T-cell (primary cell): ENCODE measurements at regions not wholly inside any gene's neighbourhood (a gene's known extent, or its start where the extent isn't known, plus 50 kb on each side); places are given as distances from the start of the nearest gene placed in this dataset.
"Not testable (repeated sequence)": the region's sequence is repeated elsewhere in the genome, so short reads cannot be mapped to it uniquely, and the experiment has no call there.

Experiments
- ATAC-seq, 4 experiments: fragments of 200-7000 bp in 3 of 4; fragments of 150-1000 bp in 1 of 4; cut with Tn5 transposase; replicated peaks in 1 of 4; 1 replicate in 3 of 4; 2 replicates in 1 of 4; pipeline ENCODE4 v1.10.0; 2021; ENCODE audit warnings: moderate library complexity in 3 of 4, mild to moderate bottlenecking in 2 of 4, moderate number of reproducible peaks in 1 of 4
- CTCF ChIA-PET, 2 donors: fragments of 300-600 bp; sonication (Branson Sonifier 250); formaldehyde crosslinking; loops; one replicate each; lab custom pipeline; 2022; ENCODE audit warnings: antibody characterized with exemption in 2 of 2; lab: Charles Lee
- POLR2A ChIA-PET, 2 donors: fragments of 300-600 bp; sonication (Branson Sonifier 250); formaldehyde crosslinking; loops; one replicate each; lab custom pipeline; 2022; ENCODE audit warnings: antibody characterized with exemption in 2 of 2; lab: Charles Lee
- DNase-seq, 35 experiments: peaks; one replicate each; pipeline versions ENCODE4 v3.0.0 to v3.0.0-alpha.2; 2013 to 2023
- H3K27ac ChIP-seq: one replicate; pipeline ENCODE4 v1.5.1; 2013; ENCODE audit warnings: low read length
- H3K27me3 ChIP-seq, 2 experiments: replicated peaks in 1 of 2; 1 replicate in 1 of 2; 2 replicates in 1 of 2; pipeline versions ENCODE4 v1.6.1 to v1.7.0; 2013; ENCODE audit warnings: low read length in 1 of 2, mixed read lengths in 1 of 2; ENCODE audit not compliant: control insufficient read depth in 2 of 2, insufficient read depth in 2 of 2; ENCODE audit errors: extremely low read depth in 1 of 2
- H3K36me3 ChIP-seq, 2 donors: 1 replicate in 1 of 2; 2 replicates in 1 of 2; pipeline versions ENCODE4 v1.6.1 to v1.7.0; 2013; ENCODE audit warnings: low read length in 1 of 2; ENCODE audit not compliant: control insufficient read depth in 2 of 2, insufficient read depth in 1 of 2; ENCODE audit errors: extremely low read depth in 1 of 2
- H3K4me1 ChIP-seq, 2 experiments: 1 replicate in 1 of 2; 2 replicates in 1 of 2; pipeline versions ENCODE4 v1.6.1 to v1.7.0; 2013; ENCODE audit warnings: low read length in 2 of 2, mixed read lengths in 1 of 2; ENCODE audit not compliant: insufficient read depth in 2 of 2, control insufficient read depth in 1 of 2; ENCODE audit errors: extremely low read depth in 1 of 2
- H3K4me3 ChIP-seq, 2 donors: 1 replicate in 1 of 2; 2 replicates in 1 of 2; pipeline versions ENCODE4 v1.5.1 to v1.7.0; 2013; ENCODE audit warnings: mild to moderate bottlenecking in 2 of 2, low read length in 1 of 2, moderate library complexity in 1 of 2; ENCODE audit not compliant: control insufficient read depth in 1 of 2; ENCODE audit errors: extremely low read depth in 1 of 2
- H3K9me3 ChIP-seq: 2 replicates; pipeline ENCODE4 v1.7.0; 2013
- H3K27ac Mint-ChIP-seq, 2 donors: one replicate each; pipeline ENCODE4 v1.8.0; 2020 to 2021; ENCODE audit warnings: mild to moderate bottlenecking in 2 of 2, mixed read lengths in 2 of 2
- H3K27me3 Mint-ChIP-seq, 2 donors: one replicate each; pipeline ENCODE4 v1.8.0; 2021 to 2022; ENCODE audit warnings: mixed read lengths in 2 of 2
- H3K36me3 Mint-ChIP-seq: one replicate; pipeline ENCODE4 v1.8.0; 2021; ENCODE audit warnings: mixed read lengths
- H3K4me1 Mint-ChIP-seq, 3 donors: one replicate each; pipeline ENCODE4 v1.8.0; 2020 to 2022; ENCODE audit warnings: mixed read lengths in 3 of 3, mild to moderate bottlenecking in 1 of 3
- H3K4me3 Mint-ChIP-seq, 3 donors: one replicate each; pipeline ENCODE4 v1.8.0; 2020 to 2022; ENCODE audit warnings: mild to moderate bottlenecking in 3 of 3, mixed read lengths in 3 of 3, moderate library complexity in 3 of 3
- H3K9me3 Mint-ChIP-seq, 3 donors: one replicate each; pipeline ENCODE4 v1.8.0; 2020 to 2022; ENCODE audit warnings: mixed read lengths in 3 of 3
- WGBS: methylation state at CpG from one replicate; pipeline ENCODE4 v1.1.5; 2013; ENCODE audit warnings: missing lambda C conversion rate; ENCODE audit not compliant: insufficient coverage; 5-methylcytosine and 5-hydroxymethylcytosine counted together

DNA sequence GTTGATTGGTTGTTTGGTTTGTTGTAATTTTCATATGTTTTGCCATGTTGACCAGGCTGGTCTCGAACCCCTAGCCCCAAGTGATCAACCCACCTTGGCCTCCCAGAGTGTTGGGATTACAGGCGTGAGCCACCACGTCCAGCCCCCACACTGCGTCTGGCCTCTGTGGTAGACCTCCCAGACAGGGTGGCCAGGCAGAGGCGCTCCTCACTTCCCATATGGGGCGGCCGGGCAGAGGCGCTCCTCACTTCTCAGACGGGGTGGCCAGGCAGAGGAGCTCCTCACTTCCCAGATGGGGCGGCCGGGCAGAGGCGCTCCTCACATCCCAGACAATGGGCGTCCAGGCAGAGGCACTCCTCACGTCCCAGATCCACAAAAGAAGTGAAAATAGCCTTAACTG lies 242.6 kb downstream of the FOXD4L6 start:
- ATAC-seq, H3K36me3 ChIP-seq, H3K4me1 ChIP-seq, H3K27ac Mint-ChIP-seq, POLR2A ChIA-PET, CTCF ChIA-PET, H3K27me3 ChIP-seq, H3K9me3 ChIP-seq, H3K4me1 Mint-ChIP-seq, H3K4me3 ChIP-seq, DNase-seq, H3K27me3 Mint-ChIP-seq, H3K27ac ChIP-seq, H3K4me3 Mint-ChIP-seq: not testable (repeated sequence)
- 84% methylated on average over 12 of the region's 14 CpGs for WGBS
- Mint-ChIP-seq H3K36me3 (peaks cover 19% of the 10 kb centered on the region), H3K9me3 (peaks cover 9 to 60% (median 49%) of the 10 kb centered on the region in 3 donors)

DNA sequence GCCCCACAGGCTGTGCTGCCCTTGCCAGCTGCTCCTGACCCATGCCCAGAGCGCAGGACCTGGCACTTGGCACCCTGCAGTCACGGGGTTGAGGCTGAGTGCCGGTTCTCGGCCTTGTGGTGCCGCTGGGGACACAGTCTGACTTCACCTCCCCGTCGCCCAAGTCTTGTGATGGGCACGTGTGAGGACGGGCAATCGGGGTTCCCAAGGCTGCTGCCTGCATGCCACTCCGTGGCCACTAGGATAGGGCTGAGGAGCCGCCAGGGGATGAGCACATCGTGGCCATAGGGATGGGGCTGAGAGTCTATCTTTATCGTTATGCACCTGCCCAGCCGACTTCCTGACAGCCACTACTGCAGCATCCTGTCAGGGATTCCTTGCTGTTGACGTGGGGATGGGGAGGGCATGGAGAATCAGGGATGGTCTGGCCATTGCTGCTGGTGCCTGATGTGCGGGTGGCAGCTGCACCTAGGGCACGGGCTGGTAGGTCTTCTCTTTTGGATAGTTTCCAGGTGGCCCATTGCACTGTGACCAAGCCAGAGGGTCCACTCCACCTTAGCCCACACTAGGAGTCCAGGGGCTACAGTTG lies 243.5 kb downstream of the FOXD4L6 start:
- CTCF ChIA-PET, H3K4me3 Mint-ChIP-seq, DNase-seq, ATAC-seq, H3K4me1 ChIP-seq, H3K27ac Mint-ChIP-seq, H3K27ac ChIP-seq, H3K36me3 ChIP-seq, H3K4me1 Mint-ChIP-seq, POLR2A ChIA-PET, H3K9me3 ChIP-seq, H3K27me3 Mint-ChIP-seq, H3K27me3 ChIP-seq: not testable (repeated sequence)
- Mint-ChIP-seq H3K36me3 (peaks cover 15% of the 10 kb centered on the region), H3K9me3 (peaks cover 14 to 61% (median 50%) of the 10 kb centered on the region in 3 donors)
- 88% methylated on average over 18 of the region's 18 CpGs for WGBS
- H3K4me3 ChIP-seq = peak overlapping the region in 1 of 2 donors; percentile 15

DNA sequence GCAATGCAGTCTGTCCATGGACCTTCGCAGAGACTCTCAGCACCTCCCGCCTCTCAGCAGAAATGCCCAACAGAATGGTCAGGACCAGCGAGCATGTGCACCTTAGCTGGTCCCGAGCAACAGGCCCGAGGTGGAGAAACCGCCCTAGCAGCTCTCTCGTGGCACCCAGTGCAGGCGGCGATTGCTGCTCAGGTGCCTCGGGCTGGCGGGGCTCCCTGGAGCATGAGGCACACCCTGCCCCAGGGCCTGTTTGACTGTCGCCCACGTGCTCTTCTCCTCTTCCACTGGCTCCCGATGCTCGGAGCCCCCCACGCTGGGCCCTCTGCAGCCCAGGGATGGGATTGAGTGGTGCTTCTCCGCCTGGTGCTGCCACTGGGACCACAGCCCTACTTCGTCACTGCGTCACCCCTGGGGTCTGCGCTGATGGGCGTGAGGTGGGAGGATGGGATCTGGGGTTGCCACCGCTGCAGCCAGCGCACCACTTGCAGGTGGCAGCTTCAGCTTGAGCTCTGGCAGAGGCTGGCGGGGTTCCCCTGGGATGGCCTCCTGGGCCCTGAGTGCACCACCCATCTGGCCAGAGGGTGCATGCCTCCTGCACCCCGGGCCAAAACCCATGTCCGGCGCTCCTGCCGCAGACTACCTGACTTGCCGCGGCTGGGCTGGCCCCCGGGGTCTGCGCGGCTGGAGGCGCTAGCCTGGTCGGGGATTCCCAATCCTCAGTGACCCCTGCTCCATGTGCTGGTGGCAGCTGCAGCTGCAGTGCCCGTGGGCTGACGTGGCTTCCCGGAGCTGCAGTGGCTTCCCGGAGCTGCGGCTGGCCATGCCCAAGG lies 244.2 kb downstream of the FOXD4L6 start:
- Histone ChIP-seq H3K36me3 (no peaks in the 10 kb centered on the region), H3K27me3 (no peaks in the 10 kb centered on the region), H3K9me3 (no peaks in the 10 kb centered on the region), H3K27ac (no peak overlapping the region), H3K4me1 (no peaks in the 10 kb centered on the region), H3K4me3 (no peak overlapping the region)
- peaks cover 20 to 64% (median 54%) of the 10 kb centered on the region in 3 donors for H3K9me3 Mint-ChIP-seq
- WGBS = 95% methylated on average over 40 of the region's 40 CpGs
- POLR2A ChIA-PET = no interaction called here
- no peak overlapping the region for H3K4me3 Mint-ChIP-seq
- H3K27me3 Mint-ChIP-seq = no peaks in the 10 kb centered on the region
- ATAC-seq (no peak), DNase-seq (no peak)
- peaks cover 13% of the 10 kb centered on the region for H3K36me3 Mint-ChIP-seq
- H3K27ac Mint-ChIP-seq = no peak overlapping the region
- CTCF ChIA-PET = no interaction called here
- H3K4me1 Mint-ChIP-seq = no peaks in the 10 kb centered on the region

- H3K4me1 ChIP-seq, H3K4me1 Mint-ChIP-seq, H3K4me3 ChIP-seq, POLR2A ChIA-PET, H3K27me3 Mint-ChIP-seq, H3K9me3 ChIP-seq, ATAC-seq, H3K27ac Mint-ChIP-seq, H3K4me3 Mint-ChIP-seq, H3K27me3 ChIP-seq, H3K36me3 ChIP-seq, H3K27ac ChIP-seq, DNase-seq, CTCF ChIA-PET: not testable (repeated sequence)
- Mint-ChIP-seq H3K9me3 (peaks cover 20 to 62% (median 51%) of the 10 kb centered on the region in 3 donors), H3K36me3 (peaks cover 11% of the 10 kb centered on the region)
- 91% methylated on average over 18 of the region's 20 CpGs for WGBS
Observed at GRCh38 chr9:40883423-40884071, 244.9 kb downstream of the FOXD4L6 start.

DNA sequence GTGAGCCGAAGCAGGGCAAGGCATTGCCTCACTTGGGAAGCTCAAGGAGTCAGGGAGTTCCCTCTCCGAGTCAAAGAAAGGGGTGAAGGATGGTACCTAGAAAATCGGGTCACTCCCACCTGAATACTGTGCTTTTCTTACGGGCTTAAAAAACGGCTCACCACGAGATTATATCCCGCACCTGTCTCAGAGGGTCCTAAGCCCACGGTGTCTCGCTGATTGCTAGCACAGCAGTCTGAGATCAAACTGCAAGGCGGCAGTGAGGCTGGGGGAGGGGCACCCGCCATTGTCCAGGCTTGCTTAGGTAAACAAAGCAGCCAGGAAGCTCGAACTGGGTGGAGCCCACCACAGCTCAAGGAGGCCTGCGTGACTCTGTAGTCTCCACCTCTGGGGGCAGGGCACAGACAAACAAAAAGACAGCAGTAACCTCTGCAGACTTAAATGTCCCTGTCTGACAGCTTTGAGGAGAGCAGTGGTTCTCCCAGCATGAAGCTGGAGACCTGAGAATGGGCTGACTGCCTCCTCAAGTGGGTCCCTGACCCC lies 254.7 kb downstream of the FOXD4L6 start:
- H3K36me3 Mint-ChIP-seq, H3K4me1 Mint-ChIP-seq, H3K27me3 Mint-ChIP-seq, H3K27ac ChIP-seq, H3K36me3 ChIP-seq, DNase-seq, ATAC-seq, H3K4me3 Mint-ChIP-seq, H3K4me1 ChIP-seq, CTCF ChIA-PET, H3K9me3 ChIP-seq, H3K27me3 ChIP-seq, H3K27ac Mint-ChIP-seq, H3K4me3 ChIP-seq: not testable (repeated sequence)
- 81% methylated on average over 12 of the region's 13 CpGs for WGBS
- POLR2A ChIA-PET = interaction anchor here in 1 of 2 donors (0.7 kb wide), 1 partner anchor 13 kb away, joined by 3 read pairs; no protein-coding TSS in a partner anchor
- H3K9me3 Mint-ChIP-seq = peaks cover 19 to 52% (median 45%) of the 10 kb centered on the region in 3 donors

DNA sequence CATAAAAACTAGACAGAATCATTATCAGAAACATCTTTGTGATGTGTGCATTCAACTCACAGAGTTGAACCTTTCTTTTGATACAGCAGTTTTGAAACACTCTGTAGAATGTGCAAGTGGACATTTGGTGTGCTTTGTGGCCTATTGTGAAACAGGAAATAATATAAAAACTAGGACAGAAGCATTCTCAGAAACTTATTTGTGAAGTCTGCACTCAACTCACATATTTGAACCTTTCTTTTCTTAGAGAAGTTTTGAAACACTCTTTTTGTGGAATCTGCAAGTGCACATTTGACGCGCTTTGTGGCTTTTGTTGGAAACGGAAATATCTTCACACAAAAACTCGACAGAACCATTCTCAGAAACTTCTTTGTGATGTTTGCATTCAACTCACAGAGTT lies 260.0 kb downstream of the FOXD4L6 start:
- 71% methylated on average over 2 of the region's 4 CpGs for WGBS

More for the DNA sequence above, 260.0 kb downstream of the FOXD4L6 start:
- POLR2A ChIA-PET, H3K27me3 Mint-ChIP-seq, H3K4me3 ChIP-seq, H3K36me3 Mint-ChIP-seq, DNase-seq, H3K36me3 ChIP-seq, H3K27me3 ChIP-seq, H3K27ac Mint-ChIP-seq, CTCF ChIA-PET, ATAC-seq, H3K9me3 ChIP-seq, H3K4me3 Mint-ChIP-seq, H3K4me1 ChIP-seq, H3K4me1 Mint-ChIP-seq, H3K27ac ChIP-seq: not testable (repeated sequence)
- peaks cover 15 to 46% (median 42%) of the 10 kb centered on the region in 3 donors for H3K9me3 Mint-ChIP-seq
